ENCODE measurements at regions not wholly inside any gene's neighbourhood (a gene's known extent, or its start where the extent isn't known, plus 50 kb on each side); places are given as distances from the start of the nearest gene placed in this dataset.

DNA sequence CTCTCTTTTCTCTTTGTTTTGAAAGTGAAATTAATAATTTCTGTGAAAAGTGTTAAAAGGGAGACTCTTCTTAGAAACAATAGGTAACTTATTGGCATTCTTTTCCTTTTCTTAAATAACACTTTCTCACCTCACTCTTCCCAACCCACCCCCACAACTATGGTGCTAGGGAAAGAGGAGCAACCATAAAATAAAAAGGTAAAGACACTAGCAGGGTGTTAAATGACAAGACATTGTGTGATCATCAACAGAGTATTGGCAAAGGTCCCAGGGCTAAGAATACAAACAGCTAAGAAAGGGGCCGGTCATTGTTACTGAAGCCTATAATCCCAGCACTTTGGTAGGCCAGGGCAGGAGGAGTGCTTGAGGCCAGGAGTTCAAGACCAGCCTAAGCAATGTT is 183.7 kb downstream of the NEBL start:
- TF ChIP-seq EZH2 (IDR thresholded peaks at IDR 0.05) (no peak), POLR2AphosphoS5 (IDR thresholded peaks at IDR 0.05; ENCODE audit: borderline replicate concordance, low read depth, low read length) (no peak)
